ENCODE measurements at regions not wholly inside any gene's neighbourhood (a gene's known extent, or its start where the extent isn't known, plus 50 kb on each side); places are given as distances from the start of the nearest gene placed in this dataset.

- TF ChIP-seq POLR2A (IDR thresholded peaks at IDR 0.05) (no peak), CTCF (IDR thresholded peaks at IDR 0.05) (no peak)
- intact Hi-C loops (cut with DNase I): no loop called here
- no peak overlapping the region for H3K4me3 ChIP-seq (replicated peaks in 1 of 3)
These were observed 147.4 kb downstream of the IL15 start for GRCh38 chr4:141783770-141784169.

DNA sequence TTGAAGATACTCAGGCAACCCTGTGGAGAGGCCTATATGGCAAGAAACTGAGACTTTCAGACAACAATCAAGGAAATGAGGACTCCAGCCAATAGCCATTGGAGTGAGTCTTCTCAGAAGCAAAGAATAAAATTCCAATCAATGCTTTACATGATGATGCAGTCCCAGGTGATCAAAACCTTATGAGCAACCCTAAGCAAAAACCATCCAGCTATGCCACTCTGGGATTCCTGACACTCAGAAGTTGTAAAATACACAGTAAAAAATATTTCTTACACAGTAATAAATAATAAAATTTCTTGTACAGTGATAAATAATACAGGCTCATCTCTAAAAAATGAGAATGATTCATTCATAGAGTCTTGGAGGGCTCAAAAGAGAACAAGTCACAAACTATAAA, 150.6 kb downstream of the IL15 start:
- H3K4me1 ChIP-seq: no peaks in the 10 kb centered on the region

More at GRCh38 chr4:141783770-141784169, 147.4 kb downstream of the IL15 start:
- Histone ChIP-seq H3K27ac (no peak overlapping the region), H3K4me1 (no peaks in the 10 kb centered on the region), H3K27me3 (no peaks in the 10 kb centered on the region), H3K9me3 (no peaks in the 10 kb centered on the region), H3K36me3 (no peaks in the 10 kb centered on the region)
- DNase-seq: no peak

DNA sequence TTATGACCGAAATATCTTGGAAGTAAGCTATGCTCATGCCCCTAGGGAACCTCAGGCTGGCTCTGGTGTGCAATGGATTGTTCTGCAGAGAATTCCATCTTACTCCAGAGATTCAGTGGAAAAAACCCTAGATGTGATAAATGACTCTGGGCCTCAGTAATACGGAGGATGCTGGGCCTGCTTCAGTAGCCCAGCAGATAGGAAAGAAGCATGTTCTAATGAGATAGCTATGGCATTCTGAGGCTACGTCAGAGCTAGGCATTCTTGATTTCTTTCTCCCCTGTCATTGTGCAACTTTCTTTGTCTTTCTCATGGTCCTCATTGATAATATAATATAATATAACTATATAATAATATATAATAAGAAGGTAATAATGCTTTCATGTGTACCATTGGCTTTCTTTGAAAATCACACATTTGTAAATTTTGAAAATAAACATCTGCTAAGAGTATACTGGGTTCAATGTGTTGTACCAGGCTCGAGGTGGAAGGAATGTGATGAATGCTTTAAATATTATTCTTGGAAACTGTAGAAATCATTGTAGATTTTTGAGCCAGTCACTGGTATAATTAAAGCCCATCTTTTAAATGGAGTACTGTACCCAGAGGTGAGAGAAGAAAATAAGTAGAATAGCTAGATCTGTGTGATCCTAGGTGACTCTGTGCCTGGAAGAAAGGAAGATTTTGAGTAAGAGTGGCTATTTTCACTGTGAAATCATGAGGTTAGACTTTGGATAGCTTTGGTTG, 152.0 kb downstream of the IL15 start:
- intact Hi-C loops (cut with DNase I): no loop called here

More for the DNA sequence above, 150.6 kb downstream of the IL15 start:
- intact Hi-C loops (cut with DNase I): no loop called here
- Histone ChIP-seq H3K4me3 (replicated peaks in 1 of 3) (no peak overlapping the region), H3K36me3 (no peaks in the 10 kb centered on the region), H3K27me3 (no peaks in the 10 kb centered on the region), H3K27ac (no peak overlapping the region), H3K9me3 (no peaks in the 10 kb centered on the region)
- no peak for TF ChIP-seq POLR2A (IDR thresholded peaks at IDR 0.05)
- TF ChIP-seq CTCF (IDR thresholded peaks at IDR 0.05): no peak
- DNase-seq: no peak

GRCh38 chr4:141789716-141790115, 153.3 kb downstream of the IL15 start:
- no peak for DNase-seq
- 73 to 87% methylated on average over 4 of the region's 4 CpGs for WGBS, 2 donors
- H3K4me1 ChIP-seq: no peaks in the 10 kb centered on the region
- TF ChIP-seq CTCF (IDR thresholded peaks at IDR 0.05) (no peak), POLR2A (IDR thresholded peaks at IDR 0.05) (no peak)
- no peaks in the 10 kb centered on the region for H3K9me3 ChIP-seq
- no peaks in the 10 kb centered on the region for H3K27me3 ChIP-seq
- H3K27ac ChIP-seq: no peak overlapping the region
- H3K4me3 ChIP-seq (replicated peaks in 1 of 3): no peak overlapping the region
- H3K36me3 ChIP-seq: no peaks in the 10 kb centered on the region
- intact Hi-C loops (cut with DNase I): no loop called here

More for the DNA sequence above, 152.0 kb downstream of the IL15 start:
- no peak overlapping the region for H3K27ac ChIP-seq
- no peaks in the 10 kb centered on the region for H3K4me1 ChIP-seq
- 83 to 84% methylated on average over 4 of the region's 4 CpGs for WGBS, 2 donors
- H3K36me3 ChIP-seq: no peaks in the 10 kb centered on the region
- H3K9me3 ChIP-seq: no peaks in the 10 kb centered on the region
- TF ChIP-seq POLR2A (IDR thresholded peaks at IDR 0.05): no peak
- no peak for TF ChIP-seq CTCF (IDR thresholded peaks at IDR 0.05)
- H3K4me3 ChIP-seq (replicated peaks in 1 of 3): no peak overlapping the region
- no peak for DNase-seq
- H3K27me3 ChIP-seq: no peaks in the 10 kb centered on the region

DNA sequence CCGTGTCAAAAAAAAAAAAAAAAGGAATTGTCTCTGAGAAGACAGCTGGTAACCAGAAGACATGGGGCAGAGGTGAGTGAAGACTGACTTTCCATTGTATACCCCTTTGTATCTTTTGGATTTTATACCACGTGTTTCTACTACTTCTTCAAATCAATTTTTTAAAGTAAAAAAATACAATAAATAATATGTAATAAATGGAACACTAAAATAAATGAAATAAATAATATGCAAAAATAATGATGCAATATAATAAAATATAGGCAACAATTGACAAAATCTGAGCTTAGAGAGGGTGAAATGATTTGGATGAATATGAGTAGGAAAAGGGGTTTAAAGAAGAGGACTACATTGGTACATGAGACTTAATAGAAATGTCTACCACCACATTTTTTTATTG, 155.8 kb downstream of the IL15 start:
- TF ChIP-seq POLR2A (IDR thresholded peaks at IDR 0.05): no peak
- TF ChIP-seq CTCF (IDR thresholded peaks at IDR 0.05): no peak
- Histone ChIP-seq H3K4me3 (replicated peaks in 1 of 3) (no peak overlapping the region), H3K27me3 (no peaks in the 10 kb centered on the region), H3K27ac (no peak overlapping the region), H3K36me3 (no peaks in the 10 kb centered on the region), H3K4me1 (no peaks in the 10 kb centered on the region), H3K9me3 (no peaks in the 10 kb centered on the region)
- intact Hi-C loops (cut with DNase I): no loop called here
- no peak for DNase-seq
- WGBS, 2 donors: 93 to 99% methylated on average over 2 of the region's 2 CpGs
